ENCODE measurements at regions not wholly inside any gene's neighbourhood (a gene's known extent, or its start where the extent isn't known, plus 50 kb on each side); places are given as distances from the start of the nearest gene placed in this dataset.

DNA sequence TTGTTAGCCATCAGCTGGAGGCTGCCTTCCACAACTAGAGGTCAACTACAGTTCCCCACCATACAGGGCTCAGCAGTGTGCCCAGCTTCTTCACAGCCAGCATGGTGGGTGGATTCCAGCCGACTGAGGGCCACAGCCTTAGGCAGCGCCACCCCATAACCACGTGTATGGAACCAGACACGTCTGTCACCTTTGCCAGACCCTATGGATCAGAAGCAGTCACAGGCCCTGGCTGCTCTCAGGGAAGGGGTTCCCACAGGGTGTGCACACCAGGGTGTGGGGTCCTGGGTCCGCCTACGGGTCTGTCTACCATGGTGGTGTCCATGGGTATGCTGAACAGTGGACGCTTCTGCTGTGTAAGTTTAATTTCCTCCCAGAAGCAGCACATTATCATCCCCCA lies 265.0 kb upstream of the FOXF1 start:
- TF ChIP-seq EZH2 (IDR thresholded peaks at IDR 0.05; ENCODE audit: insufficient read depth, low read length), result no peak
- no peak for TF ChIP-seq CTCF (IDR thresholded peaks at IDR 0.05; ENCODE audit: insufficient read depth, low read depth, low read length)

Measured in astrocyte (in vitro differentiated cells and primary cell).